Activated T-cell treated with anti-CD3 and anti-CD28 coated beads, Interleukin-2, amount 50 U/mL, for 4 hours (primary cell): ENCODE measurements at regions not wholly inside any gene's neighbourhood (a gene's known extent, or its start where the extent isn't known, plus 50 kb on each side); places are given as distances from the start of the nearest gene placed in this dataset.

Source experiments
- ATAC-seq, 2 donors: fragments of 200-7000 bp; cut with Tn5 transposase; one replicate each; pipeline ENCODE4 v1.10.0; 2021
- DNase-seq: peaks from one replicate; pipeline ENCODE4 v3.0.0-alpha.2; 2020
- H3K27me3 Mint-ChIP-seq: one replicate; pipeline ENCODE4 v1.8.0; 2021; ENCODE audit warnings: low read depth, mixed read lengths
- H3K36me3 Mint-ChIP-seq: one replicate; pipeline ENCODE4 v1.8.0; 2022; ENCODE audit warnings: mixed read lengths; ENCODE audit not compliant: insufficient read depth
- H3K4me1 Mint-ChIP-seq: one replicate; pipeline ENCODE4 v1.8.0; 2021; ENCODE audit warnings: low read depth, mixed read lengths
- H3K4me3 Mint-ChIP-seq: one replicate; pipeline ENCODE4 v1.8.0; 2021; ENCODE audit warnings: mild to moderate bottlenecking, moderate library complexity, mixed read lengths
- H3K9me3 Mint-ChIP-seq: one replicate; pipeline ENCODE4 v1.8.0; 2021; ENCODE audit warnings: mixed read lengths

DNA sequence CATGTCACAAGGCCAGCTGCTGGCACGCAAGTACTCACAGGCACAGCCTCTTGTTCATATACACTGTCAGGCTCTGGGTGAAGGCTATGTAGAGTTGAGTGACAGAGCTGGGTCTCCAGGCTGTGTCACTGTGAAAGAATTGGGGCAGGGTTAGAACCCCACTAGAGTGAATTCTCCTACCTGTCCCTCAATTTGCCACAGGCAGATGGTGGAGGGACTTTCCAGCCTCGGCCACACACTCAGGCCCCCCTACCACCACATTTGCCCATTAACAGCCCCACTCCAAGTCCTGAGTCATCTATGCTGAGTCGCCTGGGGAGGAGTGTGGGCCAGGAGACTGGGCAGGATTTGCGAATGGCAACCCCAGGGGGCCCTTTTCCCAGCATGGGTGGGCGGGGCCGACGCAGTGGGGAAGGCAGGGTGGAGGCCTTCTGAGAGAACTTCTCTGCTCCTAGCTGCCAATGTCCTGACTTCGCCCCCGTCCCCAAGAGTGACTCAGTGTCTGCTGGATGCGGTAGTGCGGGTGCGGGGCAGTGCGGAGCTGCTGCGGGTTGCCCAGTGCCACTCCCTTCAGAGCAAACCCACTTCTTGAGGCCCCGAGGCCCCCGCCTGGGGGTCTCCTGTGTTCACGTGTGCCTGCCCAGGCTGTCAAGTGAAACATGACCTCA, 50.3 kb upstream of the PSD2 start:
- no peaks in the 10 kb centered on the region for H3K9me3 Mint-ChIP-seq
- DNase-seq (no peak), ATAC-seq (no peak)
- H3K36me3 Mint-ChIP-seq: no peaks in the 10 kb centered on the region
- no peak overlapping the region for H3K4me3 Mint-ChIP-seq
- peaks cover 9% of the 10 kb centered on the region for H3K27me3 Mint-ChIP-seq
- H3K4me1 Mint-ChIP-seq: peaks cover 21% of the 10 kb centered on the region

DNA sequence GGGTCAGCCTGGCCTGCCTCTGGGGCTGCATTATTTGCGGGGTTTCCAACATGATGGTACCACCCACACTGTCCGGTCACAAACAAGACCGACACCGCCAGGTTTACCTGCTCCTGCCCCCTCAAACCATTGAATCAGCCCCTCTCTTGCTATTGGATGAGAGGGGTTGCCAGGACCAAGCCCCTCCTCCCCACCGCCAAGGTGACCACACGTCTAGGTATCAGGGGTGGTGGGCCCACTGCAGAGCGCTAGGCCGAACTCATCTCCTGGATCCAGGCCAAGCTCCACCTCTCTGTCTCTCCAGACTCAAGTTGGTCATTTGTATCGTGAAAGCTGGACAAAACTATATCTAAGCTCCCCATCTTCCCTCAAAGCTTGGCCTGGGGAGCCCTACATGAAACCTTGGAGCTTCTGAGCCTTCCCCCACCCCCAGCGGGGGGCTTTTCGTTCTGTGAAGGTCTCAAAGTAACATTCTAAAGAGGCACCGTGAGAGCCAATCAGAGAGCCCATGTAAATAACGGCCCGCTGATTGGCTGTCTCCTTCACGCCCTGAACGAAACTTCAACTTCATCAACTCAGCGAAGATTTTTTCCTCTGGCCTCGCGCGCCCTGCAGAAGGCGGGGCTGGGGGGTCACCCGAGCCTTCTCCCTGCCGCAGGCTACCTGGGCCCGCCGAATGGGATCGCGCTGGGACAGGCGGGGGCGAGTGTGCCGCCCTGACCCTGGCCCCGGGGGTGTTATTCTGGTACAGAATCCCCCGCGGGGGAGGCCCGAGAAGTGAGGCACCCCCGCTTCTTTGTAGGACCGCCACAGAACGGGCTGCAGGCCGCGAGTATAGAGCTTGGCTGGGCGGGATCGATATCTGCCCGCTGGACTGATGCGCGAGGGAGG, 49.6 kb upstream of the PSD2 start:
- ATAC-seq: peak; percentile 16 to 23
- H3K4me3 Mint-ChIP-seq: peak overlapping the region; percentile 81
- H3K9me3 Mint-ChIP-seq: no peaks in the 10 kb centered on the region
- peaks cover 21% of the 10 kb centered on the region for H3K4me1 Mint-ChIP-seq
- H3K36me3 Mint-ChIP-seq: no peaks in the 10 kb centered on the region
- H3K27me3 Mint-ChIP-seq: peaks cover 9% of the 10 kb centered on the region
- DNase-seq: peak; percentile 35
